Panc1 (cell line): ENCODE measurements at regions not wholly inside any gene's neighbourhood (a gene's known extent, or its start where the extent isn't known, plus 50 kb on each side); places are given as distances from the start of the nearest gene placed in this dataset.

Source experiments
- ATAC-seq: fragments of 200-7000 bp; cut with Tn5 transposase; 2 replicates; pipeline ENCODE4 v1.9.1; 2020; ENCODE audit warnings: mild to moderate bottlenecking, moderate library complexity
- BruUV-seq: library from RNA; stranded (reverse); fragments of 400-500 nt; replicated peaks from 2 replicates; lab custom pipeline; 2021; lab: Mats Ljungman, UMichigan
- CTCF ChIA-PET: fragments of 300-600 bp; sonication (Branson Sonifier 250); formaldehyde crosslinking; loops from one replicate; lab custom pipeline; 2022; ENCODE audit warnings: antibody characterized with exemption; lab: Charles Lee
- POLR2A ChIA-PET: fragments of 300-600 bp; sonication (Branson Sonifier 250); formaldehyde crosslinking; loops from one replicate; lab custom pipeline; 2022; ENCODE audit warnings: antibody characterized with exemption; lab: Charles Lee
- DNase-seq: peaks from one replicate; pipeline ENCODE4 v3.0.0-alpha.2; 2010; ENCODE audit warnings: low read depth, low spot score
- H3K27ac ChIP-seq: 2 replicates; pipeline ENCODE4 v1.5.1; 2011; ENCODE audit warnings: mild to moderate bottlenecking, low read length, inconsistent platforms
- H3K27me3 ChIP-seq: fragments of 200-500 bp; sonication (Bioruptor generic); 2 replicates; pipeline ENCODE4 v1.6.0; 2014; ENCODE audit warnings: low read length, inconsistent platforms; ENCODE audit not compliant: control insufficient read depth, insufficient read depth
- H3K36me3 ChIP-seq: fragments of 200-500 bp; sonication (Bioruptor generic); 2 replicates; pipeline ENCODE4 v1.5.1; 2014; ENCODE audit warnings: inconsistent platforms, mild to moderate bottlenecking, low read length, moderate library complexity; ENCODE audit not compliant: control insufficient read depth, insufficient read depth
- H3K4me1 ChIP-seq: 2 replicates; pipeline ENCODE4 v1.5.1; 2011; ENCODE audit warnings: inconsistent platforms, mild to moderate bottlenecking, low read length, moderate library complexity; ENCODE audit not compliant: control insufficient read depth, insufficient read depth
- H3K4me3 ChIP-seq, 2 experiments: 2 replicates each; pipeline ENCODE4 v1.5.1; 2011 to 2012; ENCODE audit warnings: low read depth in 2 of 2, low read length in 2 of 2, mild to moderate bottlenecking in 2 of 2, inconsistent platforms in 1 of 2, moderate library complexity in 1 of 2
- H3K9me3 ChIP-seq: fragments of 200-500 bp; sonication (Bioruptor generic); 2 replicates; pipeline ENCODE4 v1.5.1; 2014; ENCODE audit warnings: low read depth, mild to moderate bottlenecking, inconsistent platforms, low read length, moderate library complexity; ENCODE audit not compliant: control insufficient read depth, insufficient read depth
- POLR2AphosphoS5 ChIP-seq: IDR thresholded peaks from 2 replicates; pipeline ENCODE4 v1.6.1; 2012; ENCODE audit warnings: mild to moderate bottlenecking, low read depth, low read length, moderate library complexity
- REST ChIP-seq, 2 experiments: IDR thresholded peaks; 2 replicates each; pipeline ENCODE4 v1.6.1; 2011 to 2012; ENCODE audit warnings: low read depth in 2 of 2, control low read depth in 1 of 2, low read length in 1 of 2, mild to moderate bottlenecking in 1 of 2, moderate library complexity in 1 of 2; ENCODE audit not compliant: insufficient read depth in 1 of 2
- SIN3A ChIP-seq: IDR thresholded peaks from 2 replicates; pipeline ENCODE4 v1.6.1; 2012; ENCODE audit warnings: low read depth, mild to moderate bottlenecking, low read length, moderate library complexity, borderline replicate concordance; ENCODE audit not compliant: insufficient read depth
- TCF7L2 ChIP-seq: IDR thresholded peaks from 2 replicates; pipeline ENCODE4 v1.6.1; 2011; ENCODE audit warnings: mild to moderate bottlenecking, low read depth, low read length, inconsistent platforms
- in situ Hi-C: cut with HindIII; loops from 2 replicates; pipeline ENCODE4 v1.10.0; 2016; ENCODE audit warnings: low sequenced_read_pairs, low pct_unique_long_range_greater_than_20kb
- intact Hi-C: fragments of 100-400 bp; cut with micrococcal nuclease; formaldehyde crosslinking; loops from one replicate; pipeline ENCODE4 v1.10.0; 2022; ENCODE audit not compliant: unreplicated experiment
- TF ChIP-seq, protein P1 (sequence below): fragments of 450-650 bp; IDR thresholded peaks from 2 replicates; pipeline ENCODE4 v1.5.1; 2017; ENCODE audit warnings: mild to moderate bottlenecking

DNA sequence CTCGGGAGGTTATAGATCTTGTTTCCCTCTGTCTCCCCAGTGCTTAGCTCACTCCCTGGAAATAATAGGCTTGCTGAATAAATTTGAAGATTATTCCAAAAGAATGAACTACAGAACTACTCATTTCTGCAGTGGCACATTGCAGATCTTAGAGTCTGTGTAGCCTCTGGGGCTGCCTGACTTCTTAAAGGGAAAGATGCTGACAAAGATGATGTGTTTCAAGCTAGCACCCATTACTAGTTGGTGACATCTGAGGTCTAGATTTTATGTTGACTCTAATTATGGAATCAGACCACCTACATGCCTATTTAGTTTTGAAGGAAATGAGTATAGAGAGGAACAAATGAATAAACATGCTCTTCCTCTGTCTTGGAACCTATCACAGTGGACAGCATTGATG lies 123.7 kb upstream of the KCNIP4 start:
- H3K4me1 ChIP-seq: no peaks in the 10 kb centered on the region
- no peak overlapping the region for H3K27ac ChIP-seq
- intact Hi-C loops: no loop called here
- DNase-seq: no peak
- H3K27me3 ChIP-seq: no peaks in the 10 kb centered on the region
- POLR2A ChIA-PET: no interaction called here
- no peaks in the 10 kb centered on the region for H3K36me3 ChIP-seq
- CTCF ChIA-PET: no interaction called here
- in situ Hi-C loops: no loop called here
- ATAC-seq: no peak
- TF ChIP-seq SIN3A (no peak), POLR2AphosphoS5 (no peak), TCF7L2 (no peak), REST (IDR thresholded peaks at IDR 0.05; ENCODE audit: insufficient read depth in 1 of 2, low read depth in 2 of 2, low read length in 1 of 2) (no peak)
- TF ChIP-seq, protein P1, sequence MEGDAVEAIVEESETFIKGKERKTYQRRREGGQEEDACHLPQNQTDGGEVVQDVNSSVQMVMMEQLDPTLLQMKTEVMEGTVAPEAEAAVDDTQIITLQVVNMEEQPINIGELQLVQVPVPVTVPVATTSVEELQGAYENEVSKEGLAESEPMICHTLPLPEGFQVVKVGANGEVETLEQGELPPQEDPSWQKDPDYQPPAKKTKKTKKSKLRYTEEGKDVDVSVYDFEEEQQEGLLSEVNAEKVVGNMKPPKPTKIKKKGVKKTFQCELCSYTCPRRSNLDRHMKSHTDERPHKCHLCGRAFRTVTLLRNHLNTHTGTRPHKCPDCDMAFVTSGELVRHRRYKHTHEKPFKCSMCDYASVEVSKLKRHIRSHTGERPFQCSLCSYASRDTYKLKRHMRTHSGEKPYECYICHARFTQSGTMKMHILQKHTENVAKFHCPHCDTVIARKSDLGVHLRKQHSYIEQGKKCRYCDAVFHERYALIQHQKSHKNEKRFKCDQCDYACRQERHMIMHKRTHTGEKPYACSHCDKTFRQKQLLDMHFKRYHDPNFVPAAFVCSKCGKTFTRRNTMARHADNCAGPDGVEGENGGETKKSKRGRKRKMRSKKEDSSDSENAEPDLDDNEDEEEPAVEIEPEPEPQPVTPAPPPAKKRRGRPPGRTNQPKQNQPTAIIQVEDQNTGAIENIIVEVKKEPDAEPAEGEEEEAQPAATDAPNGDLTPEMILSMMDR: no peak
- no TSS peak for BruUV-seq
- no peaks in the 10 kb centered on the region for H3K9me3 ChIP-seq
- H3K4me3 ChIP-seq: no peak overlapping the region

DNA sequence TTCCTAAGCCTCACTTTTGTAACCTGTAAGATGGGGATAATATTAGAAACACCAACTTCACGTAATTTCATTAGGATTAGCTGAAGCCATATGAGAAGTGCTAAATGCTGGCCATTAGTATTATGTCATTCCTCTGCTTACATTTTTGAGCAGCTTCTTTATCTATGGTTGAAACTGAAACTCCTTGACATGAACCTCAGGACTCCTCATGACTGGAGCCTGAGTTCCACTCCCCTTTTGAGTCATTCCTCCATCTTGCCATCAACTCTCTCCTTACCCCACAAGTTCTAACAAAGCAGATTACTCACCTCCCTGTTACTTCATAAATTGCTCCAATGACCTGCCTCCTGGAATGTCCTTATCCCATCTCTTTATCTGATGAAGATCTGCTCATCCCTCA lies 123.2 kb upstream of the KCNIP4 start:
- DNase-seq (no peak), ATAC-seq (no peak)
- POLR2A ChIA-PET: no interaction called here
- TF ChIP-seq TCF7L2 (no peak), SIN3A (no peak)
- TF ChIP-seq, protein P1: no peak
- H3K27ac ChIP-seq: no peak overlapping the region
- intact Hi-C loops (no loop called here), in situ Hi-C loops (no loop called here)
- H3K4me3 ChIP-seq: no peak overlapping the region
- H3K27me3 ChIP-seq: no peaks in the 10 kb centered on the region
- CTCF ChIA-PET: no interaction called here
- no peaks in the 10 kb centered on the region for H3K36me3 ChIP-seq
- H3K4me1 ChIP-seq: no peaks in the 10 kb centered on the region
- BruUV-seq: no TSS peak
- H3K9me3 ChIP-seq: no peaks in the 10 kb centered on the region

- no peak overlapping the region for H3K27ac ChIP-seq
- ChIA-PET POLR2A (no interaction called here), CTCF (no interaction called here)
- DNase-seq (no peak), ATAC-seq (no peak)
- intact Hi-C loops: no loop called here
- no peaks in the 10 kb centered on the region for H3K4me1 ChIP-seq
- no peaks in the 10 kb centered on the region for H3K9me3 ChIP-seq
- no peak overlapping the region for H3K4me3 ChIP-seq
- BruUV-seq: no TSS peak
- in situ Hi-C loops: no loop called here
- TF ChIP-seq, protein P1: no peak
- TF ChIP-seq POLR2AphosphoS5 (no peak), REST (IDR thresholded peaks at IDR 0.05; ENCODE audit: insufficient read depth in 1 of 2, low read depth in 2 of 2, low read length in 1 of 2) (no peak), SIN3A (no peak), TCF7L2 (no peak)
- H3K36me3 ChIP-seq: no peaks in the 10 kb centered on the region
- H3K27me3 ChIP-seq: no peaks in the 10 kb centered on the region
Observed at GRCh38 chr4:22070256-22070655, 121.7 kb upstream of the KCNIP4 start.
